ENCODE measurements at regions not wholly inside any gene's neighbourhood (a gene's known extent, or its start where the extent isn't known, plus 50 kb on each side); places are given as distances from the start of the nearest gene placed in this dataset.

GRCh38 chr18:4551001-4551360 lies 95.9 kb upstream of the DLGAP1 start:
- TF ChIP-seq, protein P1, sequence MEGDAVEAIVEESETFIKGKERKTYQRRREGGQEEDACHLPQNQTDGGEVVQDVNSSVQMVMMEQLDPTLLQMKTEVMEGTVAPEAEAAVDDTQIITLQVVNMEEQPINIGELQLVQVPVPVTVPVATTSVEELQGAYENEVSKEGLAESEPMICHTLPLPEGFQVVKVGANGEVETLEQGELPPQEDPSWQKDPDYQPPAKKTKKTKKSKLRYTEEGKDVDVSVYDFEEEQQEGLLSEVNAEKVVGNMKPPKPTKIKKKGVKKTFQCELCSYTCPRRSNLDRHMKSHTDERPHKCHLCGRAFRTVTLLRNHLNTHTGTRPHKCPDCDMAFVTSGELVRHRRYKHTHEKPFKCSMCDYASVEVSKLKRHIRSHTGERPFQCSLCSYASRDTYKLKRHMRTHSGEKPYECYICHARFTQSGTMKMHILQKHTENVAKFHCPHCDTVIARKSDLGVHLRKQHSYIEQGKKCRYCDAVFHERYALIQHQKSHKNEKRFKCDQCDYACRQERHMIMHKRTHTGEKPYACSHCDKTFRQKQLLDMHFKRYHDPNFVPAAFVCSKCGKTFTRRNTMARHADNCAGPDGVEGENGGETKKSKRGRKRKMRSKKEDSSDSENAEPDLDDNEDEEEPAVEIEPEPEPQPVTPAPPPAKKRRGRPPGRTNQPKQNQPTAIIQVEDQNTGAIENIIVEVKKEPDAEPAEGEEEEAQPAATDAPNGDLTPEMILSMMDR (IDR thresholded peaks at IDR 0.05), result no peak
- no peak for TF ChIP-seq POLR2A (IDR thresholded peaks at IDR 0.05)
